H1 (cell line): ENCODE measurements at regions not wholly inside any gene's neighbourhood (a gene's known extent, or its start where the extent isn't known, plus 50 kb on each side); places are given as distances from the start of the nearest gene placed in this dataset.

Experiments used
- TF ChIP-seq, protein P1 (sequence below): IDR thresholded peaks from 2 replicates; pipeline ENCODE4 v1.6.1; 2011; ENCODE audit warnings: low read depth, mild to moderate bottlenecking, low read length; ENCODE audit not compliant: insufficient read depth

DNA sequence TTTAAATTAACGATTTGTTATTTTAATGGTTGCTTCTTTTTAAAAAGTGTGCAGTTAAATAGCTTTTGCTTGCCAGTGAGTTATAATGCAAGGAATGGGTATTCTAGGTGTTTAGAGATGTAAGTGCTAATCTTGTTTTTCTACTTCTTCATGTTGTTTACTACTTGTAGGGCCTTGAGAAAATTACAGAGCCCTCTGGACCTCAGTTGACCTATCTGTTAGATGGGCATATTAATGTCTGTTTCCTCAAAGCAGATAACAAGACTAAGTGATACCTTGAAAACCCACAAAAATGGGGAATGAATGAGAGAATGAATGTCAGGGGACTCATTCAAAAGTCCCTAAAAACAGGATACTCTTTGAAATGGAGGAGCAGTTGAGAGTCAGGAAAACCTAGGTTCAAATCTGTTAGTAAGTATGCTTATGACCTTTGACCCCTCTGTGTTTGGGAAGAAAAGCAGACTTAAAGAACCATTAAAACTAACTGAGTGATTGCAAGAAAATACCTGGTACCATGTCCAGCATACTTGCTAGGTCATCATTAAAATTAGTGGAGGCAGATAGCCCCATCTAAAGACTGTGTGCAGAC is 419.5 kb downstream of the EDEM1 start (continued):
- TF ChIP-seq, protein P1, sequence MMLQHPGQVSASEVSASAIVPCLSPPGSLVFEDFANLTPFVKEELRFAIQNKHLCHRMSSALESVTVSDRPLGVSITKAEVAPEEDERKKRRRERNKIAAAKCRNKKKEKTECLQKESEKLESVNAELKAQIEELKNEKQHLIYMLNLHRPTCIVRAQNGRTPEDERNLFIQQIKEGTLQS, result no peak
- TF ChIP-seq, all 59 proteins: peak for 0
